HG02840 (cell line): ENCODE measurements at regions not wholly inside any gene's neighbourhood (a gene's known extent, or its start where the extent isn't known, plus 50 kb on each side); places are given as distances from the start of the nearest gene placed in this dataset.

Source experiments
- ATAC-seq: cut with Tn5 transposase; IDR thresholded peaks from one replicate; pipeline ENCODE4 v1.9.1; 2021; ENCODE audit warnings: mild to moderate bottlenecking, moderate library complexity, moderate number of reproducible peaks; ENCODE audit not compliant: unreplicated experiment, low FRiP score

GRCh38 chr7:16323313-16323712 is 98.0 kb downstream of the CRPPA start:
- no peak for ATAC-seq

- ATAC-seq: no peak
Measured at GRCh38 chr7:16320099-16320660, 101.2 kb downstream of the CRPPA start.

GRCh38 chr7:16318989-16319915 is 102.1 kb downstream of the CRPPA start:
- no peak for ATAC-seq

GRCh38 chr7:16318463-16318862 is 102.9 kb downstream of the CRPPA start:
- no peak for ATAC-seq

DNA sequence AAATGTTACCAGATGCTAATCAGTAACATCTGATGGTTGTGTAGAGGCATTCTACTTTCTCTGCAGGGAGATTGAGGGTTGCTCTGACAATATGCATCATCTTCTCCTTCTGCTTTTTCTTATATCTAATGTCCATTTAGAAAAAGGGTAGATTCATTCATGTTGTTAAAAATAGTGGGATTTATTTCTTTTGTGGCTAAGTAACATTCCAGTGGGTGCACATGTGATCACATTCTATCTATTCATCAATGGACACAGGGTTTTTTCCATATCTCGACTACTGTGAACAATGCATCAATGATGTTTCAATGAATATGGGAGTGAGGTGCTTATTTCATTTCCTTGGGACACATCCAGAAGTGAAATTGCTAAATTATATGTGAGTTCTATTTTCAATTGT is 103.9 kb downstream of the CRPPA start:
- no peak for ATAC-seq

DNA sequence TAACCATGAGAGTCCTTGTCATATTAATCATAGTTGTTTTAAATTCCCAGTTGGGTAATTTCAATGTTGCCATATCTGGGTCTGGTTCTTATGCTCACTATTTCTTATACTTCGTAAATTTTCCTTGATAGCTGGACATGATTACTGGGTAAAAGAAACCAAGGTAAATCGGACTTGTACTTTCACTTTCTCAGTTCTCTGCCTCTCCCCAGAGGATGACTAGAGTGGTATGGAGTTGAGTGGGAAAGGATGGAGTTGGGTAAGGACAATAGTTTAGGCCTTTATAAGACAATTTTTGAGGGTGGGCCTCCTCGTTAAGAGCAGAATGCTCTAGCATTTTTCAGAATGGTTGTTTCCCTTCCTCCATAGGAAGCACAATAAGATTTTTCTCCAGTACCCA is 106.1 kb downstream of the CRPPA start:
- ATAC-seq: no peak

GRCh38 chr7:16309129-16309528 is 112.2 kb downstream of the CRPPA start:
- ATAC-seq: no peak

- no peak for ATAC-seq
Measured at GRCh38 chr7:16301291-16301690, 120.0 kb downstream of the CRPPA start.

GRCh38 chr7:16300361-16300895 is 120.9 kb downstream of the CRPPA start:
- no peak for ATAC-seq

GRCh38 chr7:16299853-16300252 is 121.5 kb downstream of the CRPPA start:
- no peak for ATAC-seq

DNA sequence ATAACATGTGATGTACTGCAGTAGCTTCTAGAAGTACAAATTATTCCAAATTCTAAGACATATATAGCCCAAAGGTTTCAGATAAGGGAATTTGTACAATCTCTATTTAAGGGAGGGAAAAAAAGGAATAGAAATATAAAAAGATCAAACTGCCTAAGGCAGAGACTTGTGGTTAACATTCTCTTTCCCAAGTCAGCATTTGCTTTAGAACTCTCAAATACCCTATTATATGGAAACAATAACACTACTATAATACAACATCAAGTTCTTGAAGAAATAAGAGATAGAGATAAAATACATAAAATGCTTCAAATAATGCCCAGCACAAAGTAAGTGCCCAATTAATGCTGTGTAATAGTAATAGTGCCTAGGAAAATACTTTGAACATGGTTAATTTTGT is 123.1 kb downstream of the CRPPA start:
- ATAC-seq: no peak

GRCh38 chr7:16295558-16295957 is 125.8 kb downstream of the CRPPA start:
- no peak for ATAC-seq

- no peak for ATAC-seq
Measured at GRCh38 chr7:16293669-16294425, 127.5 kb downstream of the CRPPA start.

- ATAC-seq: no peak
Measured at GRCh38 chr7:16284581-16284980, 136.8 kb downstream of the CRPPA start.

- ATAC-seq: no peak
Measured at GRCh38 chr7:16278167-16278787, 143.1 kb downstream of the CRPPA start.

DNA sequence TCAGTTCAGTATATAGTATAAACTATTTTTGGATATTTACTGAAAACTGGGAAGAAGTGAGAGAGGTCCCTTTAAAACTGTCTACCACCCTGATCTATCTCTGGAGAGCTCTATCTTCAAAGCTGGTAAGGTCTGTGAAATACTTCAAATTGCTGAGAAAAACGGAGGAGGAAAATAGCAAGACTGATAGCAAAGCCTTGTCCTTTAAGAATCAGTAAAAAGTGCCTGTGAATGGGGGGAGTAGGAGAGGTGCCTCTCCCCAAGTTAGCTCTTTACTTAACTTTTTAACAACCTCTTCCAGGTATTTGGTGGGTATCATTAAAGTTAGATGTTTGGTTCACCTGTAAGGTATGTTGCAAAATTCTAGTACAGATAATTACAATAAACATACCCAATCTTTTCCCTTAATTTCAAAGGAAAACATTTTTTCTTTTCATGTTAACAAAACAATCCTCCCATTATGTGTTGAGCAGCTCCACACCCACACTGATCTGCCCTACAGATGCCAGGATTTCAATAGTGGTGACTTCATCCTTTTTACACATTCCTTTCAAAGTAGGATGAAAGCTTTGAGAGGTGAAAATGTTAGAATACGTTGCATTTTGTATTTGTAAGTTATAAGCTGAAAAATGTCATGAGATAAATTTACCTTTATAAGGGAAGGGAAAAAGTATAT is 149.2 kb downstream of the CRPPA start:
- no peak for ATAC-seq

DNA sequence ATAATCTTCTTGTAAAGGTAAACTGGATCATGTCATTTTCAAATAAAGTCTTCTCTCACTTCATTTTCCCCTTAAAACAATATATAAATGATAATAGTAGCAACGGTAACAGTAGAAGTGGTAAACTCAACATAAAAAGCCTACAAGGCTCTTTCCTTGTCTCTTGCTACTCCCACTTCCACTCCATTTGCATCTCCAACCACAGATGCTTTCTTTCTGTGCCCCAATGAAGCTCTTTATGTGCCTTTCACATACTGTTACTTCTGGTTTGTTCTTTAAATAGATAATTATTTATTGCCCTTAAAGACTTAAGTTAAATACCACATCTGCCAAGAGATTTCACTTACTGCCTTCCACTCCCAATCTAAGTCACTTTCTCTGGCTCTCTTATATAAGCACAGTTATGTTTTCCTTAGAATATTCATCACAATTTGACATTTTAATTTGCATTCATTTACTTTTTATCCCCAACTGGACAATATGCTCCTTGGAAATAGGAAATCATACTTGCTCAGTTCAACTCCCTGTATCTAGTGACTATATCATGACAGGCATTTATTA is 149.9 kb downstream of the CRPPA start:
- ATAC-seq: no peak

DNA sequence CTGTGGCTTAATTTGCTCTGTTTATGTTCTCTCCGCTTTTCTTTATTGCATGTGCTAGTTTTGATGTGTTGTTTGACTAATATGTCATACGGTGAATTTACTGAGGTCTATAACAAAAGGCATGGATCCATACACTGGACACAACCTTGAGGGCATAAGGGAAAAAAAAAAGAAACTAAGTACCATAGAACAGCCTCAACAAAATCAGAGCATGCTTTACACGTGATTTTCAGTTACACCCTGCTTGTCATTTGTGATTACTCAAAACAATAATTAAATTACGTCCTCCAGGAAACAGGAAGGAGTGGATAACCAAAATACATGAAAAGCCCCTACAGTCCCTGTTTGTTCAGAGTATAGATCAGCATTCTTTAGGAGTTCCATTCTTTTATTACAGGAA is 150.5 kb downstream of the CRPPA start:
- no peak for ATAC-seq

DNA sequence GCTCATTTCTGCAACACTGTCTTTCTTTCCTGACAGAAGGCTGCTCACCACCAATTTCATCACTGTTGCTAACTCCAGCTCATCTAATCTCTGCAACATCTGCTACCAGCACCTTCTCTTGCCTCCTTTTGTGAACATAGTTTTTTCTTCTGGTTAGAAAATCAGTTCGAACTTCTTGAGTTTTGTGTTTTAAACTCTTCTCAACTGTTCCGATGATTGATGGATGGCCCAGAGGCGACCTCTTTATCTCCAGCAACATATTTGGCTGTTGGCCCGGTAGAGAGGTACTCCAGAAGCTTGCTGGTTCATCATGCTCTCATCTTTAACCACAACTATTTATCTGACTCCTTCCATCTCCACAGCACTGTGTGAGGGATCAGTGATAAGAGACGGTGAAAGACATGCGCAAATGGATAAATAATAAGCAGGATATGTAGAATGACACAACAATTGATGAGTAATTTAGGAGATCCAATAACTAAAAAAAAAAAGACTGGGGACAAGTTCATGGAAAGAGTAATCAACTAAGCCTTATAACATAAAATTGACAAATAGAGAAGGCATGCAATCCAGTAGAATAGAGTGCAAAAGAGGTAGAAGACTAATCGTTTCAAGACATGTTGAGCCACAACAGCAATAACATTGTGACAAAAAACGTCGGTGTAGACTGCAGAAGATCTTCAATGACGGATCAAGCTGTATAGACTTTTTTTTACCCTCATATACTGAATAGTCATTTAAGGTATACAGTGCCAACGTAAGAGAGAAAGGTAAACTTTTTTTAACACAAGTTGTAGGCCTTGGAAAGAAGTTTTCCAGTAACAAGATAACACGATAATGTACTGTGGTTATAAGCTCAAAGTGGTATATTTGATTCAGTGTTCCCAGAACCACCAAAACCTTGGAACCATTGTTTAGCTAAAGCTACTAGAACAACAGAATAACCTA is 152.2 kb downstream of the CRPPA start:
- no peak for ATAC-seq
